Calu3 (cell line): ENCODE measurements at regions not wholly inside any gene's neighbourhood (a gene's known extent, or its start where the extent isn't known, plus 50 kb on each side); places are given as distances from the start of the nearest gene placed in this dataset.

Experiments used
- BruUV-seq: library from RNA; stranded (reverse); fragments of 400-500 nt; replicated peaks from 2 replicates; lab custom pipeline; 2021; lab: Mats Ljungman, UMichigan
- CTCF ChIA-PET: fragments of 300-600 bp; sonication (Branson Sonifier 250); formaldehyde crosslinking; loops from one replicate; lab custom pipeline; 2022; ENCODE audit warnings: antibody characterized with exemption; lab: Charles Lee
- DNase-seq: peaks from one replicate; pipeline ENCODE4 v3.0.0; 2022
- H3K27ac Mint-ChIP-seq: one replicate; pipeline ENCODE4 v1.8.0; 2022; ENCODE audit warnings: mixed read lengths; ENCODE audit not compliant: unreplicated experiment
- H3K27me3 Mint-ChIP-seq: one replicate; pipeline ENCODE4 v1.8.0; 2022; ENCODE audit warnings: mixed read lengths; ENCODE audit not compliant: unreplicated experiment
- H3K36me3 Mint-ChIP-seq: one replicate; pipeline ENCODE4 v1.8.0; 2022; ENCODE audit warnings: mild to moderate bottlenecking, moderate library complexity, mixed read lengths; ENCODE audit not compliant: insufficient read depth, unreplicated experiment
- H3K4me1 Mint-ChIP-seq: one replicate; pipeline ENCODE4 v1.8.0; 2022; ENCODE audit warnings: mild to moderate bottlenecking, low read depth, mixed read lengths; ENCODE audit not compliant: unreplicated experiment
- H3K4me3 Mint-ChIP-seq: one replicate; pipeline ENCODE4 v1.8.0; 2022; ENCODE audit warnings: mild to moderate bottlenecking, low read depth, moderate library complexity, mixed read lengths; ENCODE audit not compliant: unreplicated experiment
- H3K9me3 Mint-ChIP-seq: one replicate; pipeline ENCODE4 v1.8.0; 2022; ENCODE audit warnings: low read depth, mixed read lengths; ENCODE audit not compliant: unreplicated experiment
- CTCF ChIP-seq: fragments of 200-600 bp; IDR thresholded peaks from one replicate; pipeline ENCODE4 v1.8.0; 2022; ENCODE audit warnings: antibody characterized with exemption; ENCODE audit not compliant: unreplicated experiment
- intact Hi-C: fragments of 100-400 bp; cut with micrococcal nuclease; formaldehyde crosslinking; loops from one replicate; pipeline ENCODE4 v1.10.0; 2022; ENCODE audit not compliant: unreplicated experiment

GRCh38 chr2:520663-521340 is 156.4 kb downstream of the TMEM18 start:
- Mint-ChIP-seq H3K4me1 (no peaks in the 10 kb centered on the region), H3K27ac (no peak overlapping the region), H3K4me3 (no peak overlapping the region), H3K9me3 (peaks cover 6% of the 10 kb centered on the region), H3K36me3 (peaks cover 4% of the 10 kb centered on the region), H3K27me3 (no peaks in the 10 kb centered on the region)
- no TSS peak for BruUV-seq
- no peak for TF ChIP-seq CTCF
- CTCF ChIA-PET: no interaction called here
- intact Hi-C loops: loop anchor here (10.0 kb wide), 1 partner anchor 226 kb away; no protein-coding TSS in a partner anchor
- no peak for DNase-seq

GRCh38 chr2:516944-517343 is 160.3 kb downstream of the TMEM18 start:
- no peak for TF ChIP-seq CTCF
- Mint-ChIP-seq H3K36me3 (peaks cover 4% of the 10 kb centered on the region), H3K4me3 (no peak overlapping the region), H3K27ac (no peak overlapping the region), H3K4me1 (no peaks in the 10 kb centered on the region), H3K27me3 (no peaks in the 10 kb centered on the region), H3K9me3 (peaks cover 7% of the 10 kb centered on the region)
- DNase-seq: no peak
- CTCF ChIA-PET: no interaction called here
- BruUV-seq: no TSS peak
- intact Hi-C loops: no loop called here

GRCh38 chr2:516131-516530 is 161.1 kb downstream of the TMEM18 start:
- Mint-ChIP-seq H3K27ac (no peak overlapping the region), H3K9me3 (peaks cover 7% of the 10 kb centered on the region), H3K27me3 (no peaks in the 10 kb centered on the region), H3K4me3 (no peak overlapping the region), H3K4me1 (no peaks in the 10 kb centered on the region), H3K36me3 (no peaks in the 10 kb centered on the region)
- CTCF ChIA-PET: no interaction called here
- no peak for TF ChIP-seq CTCF
- no TSS peak for BruUV-seq
- intact Hi-C loops: no loop called here
- DNase-seq: no peak

GRCh38 chr2:515441-516127 is 161.6 kb downstream of the TMEM18 start:
- BruUV-seq: no TSS peak
- H3K4me1 Mint-ChIP-seq: no peaks in the 10 kb centered on the region
- DNase-seq: no peak
- no peak overlapping the region for H3K4me3 Mint-ChIP-seq
- TF ChIP-seq CTCF: no peak
- peaks cover 8% of the 10 kb centered on the region for H3K9me3 Mint-ChIP-seq
- no peak overlapping the region for H3K27ac Mint-ChIP-seq
- CTCF ChIA-PET: no interaction called here
- no peaks in the 10 kb centered on the region for H3K27me3 Mint-ChIP-seq
- H3K36me3 Mint-ChIP-seq: no peaks in the 10 kb centered on the region
- intact Hi-C loops: no loop called here
